IPS DF 4.7 (cell line): ENCODE measurements at regions not wholly inside any gene's neighbourhood (a gene's known extent, or its start where the extent isn't known, plus 50 kb on each side); places are given as distances from the start of the nearest gene placed in this dataset.
"Not testable (repeated sequence)": the region's sequence is repeated elsewhere in the genome, so short reads cannot be mapped to it uniquely, and the experiment has no call there.

ENCODE experiments used
- DNase-seq: peaks from one replicate; pipeline ENCODE4 v3.0.0-alpha.2; 2013; ENCODE audit warnings: low spot score; ENCODE audit errors: extremely low read depth

GRCh38 chr6:125423047-125423446 lies 121.3 kb upstream of the HDDC2 start:
- no peak for DNase-seq

- DNase-seq = no peak
Measured at GRCh38 chr6:125431971-125432370, 130.2 kb upstream of the HDDC2 start.

GRCh38 chr6:125432963-125433362 lies 131.2 kb upstream of the HDDC2 start:
- DNase-seq = no peak

GRCh38 chr6:125434760-125435159 lies 133.0 kb upstream of the HDDC2 start:
- DNase-seq = no peak

- DNase-seq = no peak
Measured at GRCh38 chr6:125439512-125439911, 137.7 kb upstream of the HDDC2 start.

GRCh38 chr6:125444006-125444923 lies 142.5 kb upstream of the HDDC2 start:
- no peak for DNase-seq

- no peak for DNase-seq
Measured at GRCh38 chr6:125445054-125445453, 143.3 kb upstream of the HDDC2 start.

GRCh38 chr6:125446011-125446410 lies 144.2 kb upstream of the HDDC2 start:
- no peak for DNase-seq

GRCh38 chr6:125451750-125452149 lies 150.0 kb upstream of the HDDC2 start:
- DNase-seq = no peak

GRCh38 chr6:125453516-125453915 lies 151.7 kb upstream of the HDDC2 start:
- DNase-seq = no peak

GRCh38 chr6:125454351-125454750 lies 152.6 kb upstream of the HDDC2 start:
- no peak for DNase-seq

GRCh38 chr6:125458493-125458892 lies 156.7 kb upstream of the HDDC2 start:
- not testable (repeated sequence) for DNase-seq

- not testable (repeated sequence) for DNase-seq
Measured at GRCh38 chr6:125465332-125465731, 163.6 kb upstream of the HDDC2 start.

- DNase-seq = no peak
Measured at GRCh38 chr6:125469915-125470314, 168.1 kb upstream of the HDDC2 start.

GRCh38 chr6:125471667-125472066 lies 169.9 kb upstream of the HDDC2 start:
- DNase-seq = no peak

- DNase-seq = no peak
Measured at GRCh38 chr6:125474061-125474460, 172.3 kb upstream of the HDDC2 start.

- DNase-seq = no peak
Measured at GRCh38 chr6:125477156-125477555, 175.4 kb upstream of the HDDC2 start.

GRCh38 chr6:125477844-125478243 lies 176.1 kb upstream of the HDDC2 start:
- no peak for DNase-seq

GRCh38 chr6:125480146-125480545 lies 178.4 kb upstream of the HDDC2 start:
- no peak for DNase-seq

GRCh38 chr6:125480571-125480970 lies 178.8 kb upstream of the HDDC2 start:
- DNase-seq = no peak

GRCh38 chr6:125481056-125481455 lies 179.3 kb upstream of the HDDC2 start:
- no peak for DNase-seq

GRCh38 chr6:125485757-125486156 lies 184.0 kb upstream of the HDDC2 start:
- no peak for DNase-seq

GRCh38 chr6:125486881-125487280 lies 185.1 kb upstream of the HDDC2 start:
- DNase-seq = no peak
